ENCODE measurements at regions not wholly inside any gene's neighbourhood (a gene's known extent, or its start where the extent isn't known, plus 50 kb on each side); places are given as distances from the start of the nearest gene placed in this dataset.

DNA sequence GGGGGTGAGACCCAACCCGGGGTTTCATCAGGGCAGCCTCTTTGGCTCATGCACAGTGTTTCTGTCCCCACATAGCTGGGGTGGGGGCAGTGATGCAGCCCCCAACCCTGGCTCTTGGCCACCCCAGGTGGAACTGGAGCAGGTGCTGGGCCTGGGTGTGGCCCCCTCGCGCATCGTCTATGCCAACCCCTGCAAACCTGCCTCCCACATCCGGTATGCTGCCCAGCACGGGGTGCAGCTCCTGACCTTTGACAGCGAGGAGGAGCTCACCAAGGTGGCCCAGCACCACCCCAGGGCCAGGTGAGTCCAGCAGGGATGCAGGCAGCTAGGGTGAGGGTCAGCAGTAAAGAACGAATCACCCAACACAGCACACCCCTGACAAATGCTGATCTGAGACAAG, 72.3 kb upstream of the TINAGL1 start:
- TF ChIP-seq CTCF (IDR thresholded peaks at IDR 0.05; ENCODE audit: low read depth, low read length) = no peak
- TF ChIP-seq POLR2A (IDR thresholded peaks at IDR 0.05; ENCODE audit: extremely low read depth, insufficient read length) = no peak
- TF ChIP-seq MAX (IDR thresholded peaks at IDR 0.05; ENCODE audit: low read depth, low read length) = no peak

All from NB4 (cell line).